Gastroesophageal sphincter (tissue), 2 donors: ENCODE measurements at regions not wholly inside any gene's neighbourhood (a gene's known extent, or its start where the extent isn't known, plus 50 kb on each side); places are given as distances from the start of the nearest gene placed in this dataset.

Experiments used
- POLR2A ChIP-seq, 2 donors: fragments of 450-650 bp; IDR thresholded peaks; one replicate each; pipeline ENCODE4 v1.6.1; 2017; ENCODE audit warnings: antibody characterized with exemption in 2 of 2, mild to moderate bottlenecking in 2 of 2, moderate library complexity in 1 of 2
- POLR2AphosphoS5 ChIP-seq: sonication (generic); formaldehyde crosslinking; IDR thresholded peaks from one replicate; pipeline ENCODE4 v1.6.1; 2017; ENCODE audit warnings: antibody characterized with exemption

- TF ChIP-seq POLR2AphosphoS5 (no peak), POLR2A (IDR thresholded peaks at IDR 0.05) (no peak)
These were observed 106.5 kb upstream of the P2RY1 start for GRCh38 chr3:152728231-152728980.
